ENCODE measurements at regions not wholly inside any gene's neighbourhood (a gene's known extent, or its start where the extent isn't known, plus 50 kb on each side); places are given as distances from the start of the nearest gene placed in this dataset.
A peak's percentile ranks its signal among the peaks of the same experiment; 100 is the strongest.
"Not testable (repeated sequence)": the region's sequence is repeated elsewhere in the genome, so short reads cannot be mapped to it uniquely, and the experiment has no call there.

- intact Hi-C loops (cut with DNase I) = no loop called here
- DNase-seq (ENCODE audit: low spot score) = no peak
Observed at GRCh38 chr12:131636940-131637750, 73.7 kb upstream of the SFSWAP start.

GRCh38 chr12:131637986-131638385 is 72.9 kb upstream of the SFSWAP start:
- intact Hi-C loops (cut with DNase I) = no loop called here
- no peak for DNase-seq (ENCODE audit: low spot score)

GRCh38 chr12:131639270-131639940 is 71.5 kb upstream of the SFSWAP start:
- intact Hi-C loops (cut with DNase I) = no loop called here
- no peak for DNase-seq (ENCODE audit: low spot score)

- intact Hi-C loops (cut with DNase I) = loop anchor here in 1 of 2 donors (5.0 kb wide), 1 partner anchor 328 kb away; no protein-coding TSS in a partner anchor
Observed at GRCh38 chr12:131640525-131640924, 70.4 kb upstream of the SFSWAP start.

DNA sequence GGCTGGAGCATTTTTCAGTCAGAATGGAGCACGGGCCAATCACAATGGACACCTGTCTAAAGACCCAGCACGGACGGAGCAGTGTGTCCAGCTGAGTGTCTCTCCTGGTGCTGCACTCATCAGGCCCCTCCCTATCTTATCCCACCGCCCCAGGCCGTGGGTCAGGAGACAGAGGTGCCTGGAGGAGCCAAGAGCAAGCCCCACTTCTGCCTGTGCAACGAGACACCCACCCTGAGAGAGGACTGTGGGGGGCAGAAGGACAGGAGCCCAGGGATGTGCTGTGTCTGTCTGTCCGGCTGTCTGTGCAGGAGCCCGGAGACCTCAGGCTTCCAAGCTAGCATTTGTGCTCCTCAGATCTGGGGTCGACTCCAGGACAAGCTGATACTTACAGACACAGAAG is 69.6 kb upstream of the SFSWAP start:
- intact Hi-C loops (cut with DNase I) = loop anchor here in 1 of 2 donors (5.0 kb wide), 1 partner anchor 329 kb away; no protein-coding TSS in a partner anchor
- DNase-seq (ENCODE audit: low spot score) = no peak

More at GRCh38 chr12:131640525-131640924, 70.4 kb upstream of the SFSWAP start:
- DNase-seq (ENCODE audit: low spot score) = no peak

GRCh38 chr12:131642101-131642540 is 68.8 kb upstream of the SFSWAP start:
- intact Hi-C loops (cut with DNase I) = loop anchor here in 1 of 2 donors (5.0 kb wide), 1 partner anchor 330 kb away; no protein-coding TSS in a partner anchor
- no peak for DNase-seq (ENCODE audit: low spot score)

GRCh38 chr12:131642771-131643170 is 68.1 kb upstream of the SFSWAP start:
- intact Hi-C loops (cut with DNase I) = loop anchor here in 1 of 2 donors (5.0 kb wide), 1 partner anchor 330 kb away; no protein-coding TSS in a partner anchor
- DNase-seq (ENCODE audit: low spot score) = no peak

DNA sequence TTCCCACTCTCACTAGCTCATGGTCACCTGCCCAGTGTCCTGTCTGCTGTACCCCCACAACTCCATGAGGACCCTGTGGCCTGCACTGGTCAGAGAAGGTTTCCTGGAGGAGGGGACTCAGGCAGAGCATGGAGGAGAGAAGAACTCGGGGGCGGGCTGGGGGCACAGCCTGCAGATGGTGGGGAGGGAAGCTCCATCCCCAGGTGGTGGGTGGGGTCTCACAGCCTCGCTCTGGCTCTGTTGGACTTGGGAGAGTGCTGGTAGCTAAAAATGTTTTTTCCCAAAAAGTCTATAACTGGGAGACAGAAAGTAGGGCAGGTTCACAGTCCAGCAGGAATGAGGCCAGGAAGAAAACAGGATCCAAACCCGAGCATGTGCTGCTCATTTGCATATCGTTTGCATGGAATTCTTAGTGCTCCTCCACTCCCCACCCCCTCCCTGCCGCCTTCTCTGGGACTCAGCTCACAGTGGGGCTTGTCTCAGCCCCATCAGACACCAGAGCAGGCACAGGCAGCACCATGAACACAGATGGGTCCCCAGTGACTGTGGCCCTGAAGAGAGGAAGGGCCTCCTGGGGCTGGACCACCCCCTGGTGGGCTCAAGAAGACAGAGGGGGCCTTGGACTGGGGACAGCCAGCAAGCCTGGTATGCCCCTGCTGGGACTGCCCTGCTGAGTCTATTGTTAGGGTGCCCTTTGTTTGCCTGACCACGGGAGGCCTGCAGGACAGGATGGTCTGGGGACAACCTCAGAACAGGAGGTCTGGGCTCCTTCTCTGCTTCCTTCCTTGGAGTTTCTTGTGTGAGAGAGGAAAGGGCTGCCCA is 67.0 kb upstream of the SFSWAP start:
- DNase-seq (ENCODE audit: low spot score) = no peak

GRCh38 chr12:131644481-131644880 is 66.4 kb upstream of the SFSWAP start:
- no peak for DNase-seq (ENCODE audit: low spot score)
- intact Hi-C loops (cut with DNase I) = loop anchor here in 1 of 2 donors (5.0 kb wide), 1 partner anchor 332 kb away; no protein-coding TSS in a partner anchor

More for the DNA sequence above, 67.0 kb upstream of the SFSWAP start:
- intact Hi-C loops (cut with DNase I) = loop anchor here in 1 of 2 donors (5.0 kb wide), 1 partner anchor 332 kb away; no protein-coding TSS in a partner anchor

DNA sequence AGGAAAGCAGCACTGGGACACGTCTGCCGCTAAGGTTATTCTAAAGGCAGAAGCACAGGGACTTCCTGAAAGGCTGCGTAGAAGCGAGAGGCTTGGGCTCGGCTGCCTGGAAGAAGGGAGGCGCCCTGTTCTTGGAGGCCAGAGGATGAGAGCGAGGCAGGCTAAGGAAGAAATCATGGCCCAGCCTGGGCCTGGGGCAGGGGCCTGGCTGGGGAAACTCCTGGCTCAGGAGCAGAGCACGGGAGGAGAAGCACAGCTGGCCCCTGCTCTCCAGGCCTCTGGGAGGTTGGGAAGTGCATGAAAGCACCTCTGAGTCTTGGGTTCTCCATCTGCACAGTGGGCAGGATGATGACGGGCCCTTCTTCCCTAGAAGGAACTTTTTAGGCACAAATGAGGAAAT is 66.0 kb upstream of the SFSWAP start:
- intact Hi-C loops (cut with DNase I) = loop anchor here in 1 of 2 donors (5.0 kb wide), 1 partner anchor 333 kb away; no protein-coding TSS in a partner anchor
- DNase-seq (ENCODE audit: low spot score) = not testable (repeated sequence)

DNA sequence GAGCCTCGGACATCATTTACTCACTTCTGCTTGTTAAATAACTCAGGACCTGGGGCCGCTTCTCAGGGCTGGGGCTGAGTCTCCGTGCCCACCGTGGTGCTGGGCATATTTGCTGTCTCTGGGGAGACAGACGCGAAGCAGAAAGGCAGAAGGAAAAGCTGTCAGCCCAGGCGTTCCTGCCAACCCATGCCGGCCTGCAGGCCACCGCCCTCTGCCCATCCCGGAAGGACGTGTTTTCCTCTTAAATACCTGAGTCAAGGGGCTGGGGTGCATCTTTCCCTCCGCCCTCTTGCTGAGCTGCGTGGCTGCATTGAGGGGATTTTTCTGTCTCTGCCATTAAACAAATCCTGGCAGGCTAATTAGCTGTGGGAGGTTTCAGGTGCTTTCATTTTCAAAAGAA is 65.3 kb upstream of the SFSWAP start:
- intact Hi-C loops (cut with DNase I); DNase-seq (ENCODE audit: low spot score): not testable (repeated sequence)

DNA sequence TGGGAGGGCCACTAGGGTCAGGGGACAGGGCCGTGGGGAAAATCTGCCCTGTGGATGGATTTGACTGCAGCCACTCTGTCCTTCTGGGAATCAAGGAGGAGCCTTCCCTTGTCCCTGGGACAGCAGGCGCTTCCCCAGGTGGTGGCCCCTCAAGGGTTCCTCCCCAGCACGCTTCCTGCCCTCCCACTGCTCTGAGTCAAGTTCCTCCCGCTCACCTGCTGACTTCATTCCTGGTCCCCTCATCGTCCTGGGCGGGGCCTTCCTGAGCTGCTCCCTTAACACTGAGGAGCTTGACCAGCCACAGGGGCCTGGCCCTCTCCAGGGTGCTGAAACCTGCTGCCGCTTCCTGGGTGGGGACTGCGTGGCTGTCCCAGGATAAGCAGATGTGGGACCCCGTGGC is 64.4 kb upstream of the SFSWAP start:
- intact Hi-C loops (cut with DNase I) = loop anchor here in 1 of 2 donors (1.0 kb wide), 1 partner anchor 26 kb away; no protein-coding TSS in a partner anchor
- DNase-seq (ENCODE audit: low spot score) = not testable (repeated sequence)

DNA sequence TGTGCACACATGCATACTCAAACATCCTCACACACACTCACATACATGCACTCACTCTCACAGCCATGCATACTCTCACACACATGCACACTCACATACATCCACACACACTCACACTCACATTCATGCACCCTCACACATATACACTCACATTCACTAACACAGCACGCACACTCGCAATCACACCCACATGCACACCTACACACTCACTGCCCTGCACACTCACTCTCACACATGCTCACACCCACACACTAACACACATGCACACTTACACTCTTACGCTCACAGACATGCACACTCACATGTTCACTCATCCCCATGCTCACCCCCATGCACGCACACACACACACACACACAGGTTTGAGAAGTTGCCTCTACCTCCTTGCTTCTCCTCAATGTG is 63.2 kb upstream of the SFSWAP start:
- intact Hi-C loops (cut with DNase I) = no loop called here
- DNase-seq (ENCODE audit: low spot score) = no peak

DNA sequence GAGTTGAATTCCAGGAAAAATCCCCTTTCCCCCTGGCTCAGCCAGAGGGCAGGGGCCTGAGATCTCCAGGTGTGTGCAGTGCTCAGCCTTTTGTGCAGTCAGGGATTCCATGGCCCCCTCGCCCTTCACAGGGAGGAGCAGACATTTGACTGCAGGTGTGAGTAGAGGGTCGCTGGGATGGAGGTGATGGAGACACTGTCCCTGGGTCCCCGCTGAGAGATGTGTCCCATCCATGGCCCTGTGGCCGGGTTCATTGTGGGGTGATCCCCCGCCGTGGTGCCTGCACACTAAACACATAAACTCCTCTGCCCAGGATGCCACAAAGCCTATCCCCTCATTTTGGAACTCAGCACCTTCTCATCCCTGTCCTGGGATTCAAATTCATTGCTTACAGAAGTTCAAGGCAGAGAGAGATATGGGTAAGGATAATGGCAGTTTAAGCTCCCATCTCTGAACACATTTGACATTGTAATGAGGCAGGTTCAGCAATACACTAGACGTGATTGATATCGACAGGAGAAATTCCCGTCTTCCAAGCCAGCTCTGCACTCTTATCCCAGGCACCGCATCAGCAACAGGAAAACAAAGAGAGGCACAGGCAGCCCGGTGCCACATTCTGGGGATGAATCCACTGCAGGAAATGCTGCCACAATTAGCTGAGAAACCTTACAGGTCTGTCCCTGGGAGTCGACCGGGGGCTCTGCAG is 55.3 kb upstream of the SFSWAP start:
- DNase-seq (ENCODE audit: low spot score); intact Hi-C loops (cut with DNase I): not testable (repeated sequence)

DNA sequence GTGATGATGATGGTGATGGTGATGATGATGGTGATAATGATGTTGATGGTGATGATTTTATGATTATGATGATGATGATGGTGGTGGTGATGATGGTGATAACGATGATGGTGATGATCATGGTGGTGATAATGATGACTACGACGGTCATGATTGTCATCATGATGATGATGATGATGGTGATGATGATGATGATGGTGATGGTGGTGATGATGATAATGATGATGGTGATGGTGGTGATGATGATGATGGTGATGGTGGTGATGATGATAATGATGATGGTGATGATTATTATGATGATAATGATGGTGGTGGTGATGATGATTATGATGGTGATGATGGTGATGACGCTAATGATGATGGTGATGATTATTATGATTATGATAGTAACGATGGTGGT is 54.1 kb upstream of the SFSWAP start:
- DNase-seq (ENCODE audit: low spot score); intact Hi-C loops (cut with DNase I): not testable (repeated sequence)

GRCh38 chr12:131658605-131659004 is 52.3 kb upstream of the SFSWAP start:
- DNase-seq (ENCODE audit: low spot score); intact Hi-C loops (cut with DNase I): not testable (repeated sequence)

DNA sequence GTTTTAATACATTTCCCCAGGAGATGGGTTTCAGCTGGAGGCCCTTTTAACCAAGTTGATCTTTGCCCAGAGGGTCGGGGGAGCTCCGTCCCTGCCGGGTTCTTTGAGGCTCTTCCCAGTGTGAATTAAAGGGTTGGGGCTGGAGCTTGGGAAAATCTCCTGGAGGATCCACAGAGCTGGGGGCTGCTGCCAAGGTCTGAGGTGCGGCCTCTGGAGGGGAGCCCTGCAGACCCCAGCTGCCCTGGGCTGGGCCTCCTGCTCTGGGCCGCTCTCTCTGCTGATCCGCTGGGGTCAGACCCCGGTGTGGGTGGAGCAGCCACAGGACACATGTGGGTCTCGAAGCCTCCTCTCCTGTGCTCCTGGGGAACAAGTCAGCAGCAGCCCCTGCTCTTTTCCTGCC is 51.4 kb upstream of the SFSWAP start:
- intact Hi-C loops (cut with DNase I) = not testable (repeated sequence)
- peak; percentile 69 for DNase-seq (ENCODE audit: low spot score)

GRCh38 chr12:131659976-131660375 is 50.9 kb upstream of the SFSWAP start:
- DNase-seq (ENCODE audit: low spot score) = peak; percentile 71
- intact Hi-C loops (cut with DNase I) = not testable (repeated sequence)

All from posterior vena cava (tissue), 2 donors.